ENCODE measurements at regions not wholly inside any gene's neighbourhood (a gene's known extent, or its start where the extent isn't known, plus 50 kb on each side); places are given as distances from the start of the nearest gene placed in this dataset.

DNA sequence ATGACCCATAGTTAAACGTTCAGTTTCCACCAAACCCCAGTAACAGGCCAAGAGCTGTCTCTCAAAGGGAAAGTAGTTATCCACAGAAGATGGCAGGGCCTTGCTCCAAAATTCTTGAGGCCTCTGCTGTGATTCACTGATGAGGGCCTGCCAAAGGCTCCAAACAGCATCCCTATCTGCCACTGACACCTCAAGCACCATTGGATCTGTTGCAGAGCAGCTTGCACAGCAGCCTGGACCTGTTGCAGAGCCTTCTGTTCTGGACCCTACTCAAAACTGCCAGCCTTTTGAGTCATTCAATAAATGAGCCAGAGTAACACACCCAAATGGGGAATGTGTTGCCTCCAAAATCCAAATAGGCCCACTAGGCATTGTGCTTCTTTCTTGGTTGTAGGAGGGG is 741.5 kb upstream of the RGMB start:
- no peak for ATAC-seq
- WGBS, 2 donors, result 53 to 69% methylated on average over 1 of the region's 1 CpG
- H3K4me1 ChIP-seq, result no peaks in the 10 kb centered on the region

DNA sequence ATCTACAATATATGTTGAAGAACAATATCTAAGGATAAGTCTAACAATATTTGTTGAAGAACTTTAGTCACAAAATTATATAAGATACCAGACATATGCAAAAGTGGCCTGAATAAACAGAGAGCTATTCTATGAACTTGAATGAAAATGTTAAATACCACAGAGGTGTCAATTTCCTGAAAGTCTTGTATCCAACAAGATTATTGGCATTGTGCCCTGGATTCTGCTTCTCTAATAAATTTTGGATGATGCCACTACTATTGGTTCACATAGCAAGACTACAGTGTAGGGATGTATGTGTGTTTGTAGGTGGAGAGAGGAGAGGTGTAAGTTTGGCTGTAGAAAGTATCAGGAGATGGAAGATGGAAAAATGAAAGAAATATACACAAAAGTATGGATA is 731.8 kb upstream of the RGMB start:
- H3K27ac ChIP-seq, result no peak overlapping the region
- no peaks in the 10 kb centered on the region for H3K27me3 ChIP-seq
- H3K36me3 ChIP-seq, result no peaks in the 10 kb centered on the region
- no peaks in the 10 kb centered on the region for H3K4me1 ChIP-seq
- ATAC-seq (no peak), DNase-seq (no peak)
- H3K9me3 ChIP-seq, result no peaks in the 10 kb centered on the region
- TF ChIP-seq, protein P1, sequence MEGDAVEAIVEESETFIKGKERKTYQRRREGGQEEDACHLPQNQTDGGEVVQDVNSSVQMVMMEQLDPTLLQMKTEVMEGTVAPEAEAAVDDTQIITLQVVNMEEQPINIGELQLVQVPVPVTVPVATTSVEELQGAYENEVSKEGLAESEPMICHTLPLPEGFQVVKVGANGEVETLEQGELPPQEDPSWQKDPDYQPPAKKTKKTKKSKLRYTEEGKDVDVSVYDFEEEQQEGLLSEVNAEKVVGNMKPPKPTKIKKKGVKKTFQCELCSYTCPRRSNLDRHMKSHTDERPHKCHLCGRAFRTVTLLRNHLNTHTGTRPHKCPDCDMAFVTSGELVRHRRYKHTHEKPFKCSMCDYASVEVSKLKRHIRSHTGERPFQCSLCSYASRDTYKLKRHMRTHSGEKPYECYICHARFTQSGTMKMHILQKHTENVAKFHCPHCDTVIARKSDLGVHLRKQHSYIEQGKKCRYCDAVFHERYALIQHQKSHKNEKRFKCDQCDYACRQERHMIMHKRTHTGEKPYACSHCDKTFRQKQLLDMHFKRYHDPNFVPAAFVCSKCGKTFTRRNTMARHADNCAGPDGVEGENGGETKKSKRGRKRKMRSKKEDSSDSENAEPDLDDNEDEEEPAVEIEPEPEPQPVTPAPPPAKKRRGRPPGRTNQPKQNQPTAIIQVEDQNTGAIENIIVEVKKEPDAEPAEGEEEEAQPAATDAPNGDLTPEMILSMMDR (IDR thresholded peaks at IDR 0.05), result no peak
- H3K4me3 ChIP-seq, result no peak overlapping the region
- intact Hi-C loops (cut with DNase I), result loop anchor here in 2 of 10 donors (1.0 to 5.0 kb wide), 2 partner anchors 28 to 129 kb away; no protein-coding TSS in a partner anchor

More for the DNA sequence above, 741.5 kb upstream of the RGMB start:
- no peak overlapping the region for H3K4me3 ChIP-seq
- no peaks in the 10 kb centered on the region for H3K36me3 ChIP-seq
- H3K9me3 ChIP-seq, result peaks cover 0 to 6% (median 0%) of the 10 kb centered on the region in 11 donors
- no peaks in the 10 kb centered on the region for H3K27me3 ChIP-seq
- TF ChIP-seq, protein P1 (IDR thresholded peaks at IDR 0.05), result no peak
- DNase-seq, result no peak
- no peak overlapping the region for H3K27ac ChIP-seq
- intact Hi-C loops (cut with DNase I), result no loop called here

DNA sequence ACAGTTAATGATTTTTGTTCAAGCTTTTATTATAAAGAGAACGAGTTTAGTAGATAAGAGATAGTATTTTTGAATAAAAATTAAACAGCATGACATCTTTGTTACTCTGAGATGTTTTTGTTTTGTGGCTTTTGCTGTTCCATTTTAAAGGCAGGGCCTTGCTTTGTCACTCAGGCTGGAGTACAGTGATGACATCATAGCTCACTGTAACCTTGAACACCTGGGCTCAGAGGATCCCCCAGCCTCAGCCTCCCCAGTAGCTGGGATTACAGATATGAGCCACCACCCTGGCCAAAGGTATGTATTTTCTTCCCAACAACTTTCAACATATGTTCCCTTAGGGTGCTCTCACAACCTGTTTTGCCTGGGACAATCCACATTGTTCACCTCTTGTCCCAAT is 730.9 kb upstream of the RGMB start:
- intact Hi-C loops (cut with DNase I), result loop anchor here in 1 of 10 donors (5.0 kb wide), 1 partner anchor 130 kb away; no protein-coding TSS in a partner anchor
- Histone ChIP-seq H3K27me3 (no peaks in the 10 kb centered on the region), H3K4me1 (no peaks in the 10 kb centered on the region), H3K9me3 (no peaks in the 10 kb centered on the region), H3K36me3 (no peaks in the 10 kb centered on the region), H3K27ac (no peak overlapping the region), H3K4me3 (no peak overlapping the region)
- ATAC-seq (no peak), DNase-seq (no peak)
- TF ChIP-seq, protein P1 (IDR thresholded peaks at IDR 0.05), result no peak
- 43 to 62% methylated on average over 1 of the region's 1 CpG for WGBS, 2 donors

DNA sequence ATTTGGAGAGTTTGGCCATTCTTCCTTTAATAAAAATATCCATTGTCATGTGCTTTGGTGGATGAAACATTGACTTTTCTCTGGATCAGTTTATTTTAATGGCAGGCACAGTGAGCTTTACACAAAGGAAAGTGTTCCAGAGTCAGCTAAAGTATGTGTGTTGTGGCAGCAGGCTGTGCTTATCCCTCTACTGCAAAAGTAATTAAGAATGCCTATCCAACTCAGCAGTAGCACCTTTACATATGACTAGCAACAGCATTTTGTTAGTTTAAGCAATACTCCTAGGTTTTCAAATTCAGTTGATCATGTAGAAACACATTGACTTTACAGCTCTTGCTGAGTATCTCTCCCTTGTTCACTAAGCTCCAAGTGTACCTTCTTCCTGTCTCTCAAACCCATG is 730.5 kb upstream of the RGMB start:
- intact Hi-C loops (cut with DNase I), result loop anchor here in 1 of 10 donors (5.0 kb wide), 1 partner anchor 131 kb away; no protein-coding TSS in a partner anchor
- ATAC-seq (no peak), DNase-seq (no peak)
- TF ChIP-seq, protein P1 (IDR thresholded peaks at IDR 0.05), result no peak
- Histone ChIP-seq H3K9me3 (no peaks in the 10 kb centered on the region), H3K27me3 (no peaks in the 10 kb centered on the region), H3K4me1 (no peaks in the 10 kb centered on the region), H3K27ac (no peak overlapping the region), H3K36me3 (no peaks in the 10 kb centered on the region), H3K4me3 (no peak overlapping the region)
